Spleen (tissue), 7 donors: ENCODE measurements at regions not wholly inside any gene's neighbourhood (a gene's known extent, or its start where the extent isn't known, plus 50 kb on each side); places are given as distances from the start of the nearest gene placed in this dataset.
"Not testable (repeated sequence)": the region's sequence is repeated elsewhere in the genome, so short reads cannot be mapped to it uniquely, and the experiment has no call there.

Source experiments
- CTCF ChIP-seq, 11 experiments: fragments of 200-600 bp in 7 of 11; fragments of 450-650 bp in 4 of 11; sonication (generic) in 4 of 11; IDR thresholded peaks in 8 of 11; conservative IDR thresholded peaks in 3 of 11; 1 replicate in 7 of 11; 2 replicates in 4 of 11; pipeline versions ENCODE4 v1.4.0 to v1.8.0; 2016 to 2021; ENCODE audit warnings: antibody characterized with exemption in 11 of 11, inconsistent platforms in 4 of 11, mild to moderate bottlenecking in 1 of 11
- POLR2A ChIP-seq, 3 donors: fragments of 450-650 bp; IDR thresholded peaks; one replicate each; pipeline ENCODE4 v1.5.1; 2017; ENCODE audit warnings: antibody characterized with exemption in 3 of 3, mild to moderate bottlenecking in 1 of 3
- POLR2AphosphoS5 ChIP-seq, 3 donors: sonication (generic); formaldehyde crosslinking; IDR thresholded peaks; one replicate each; pipeline ENCODE4 v1.5.1; 2017; ENCODE audit warnings: antibody characterized with exemption in 3 of 3
- donor health status: DM: no; HTN: no; CAD: no; lungs with moderate emphysema.
- donor health status: DM: no; HTN: no; CAD: no.
- donor health status: DM: no; HTN: no; CAD: no.

GRCh38 chrX:13209704-13210103, 110.1 kb downstream of the ATXN3L start:
- TF ChIP-seq CTCF (IDR thresholded peaks at IDR 0.05 in 8 of 11, conservative IDR thresholded peaks at IDR 0.05 in 3 of 11); POLR2A (IDR thresholded peaks at IDR 0.05); POLR2AphosphoS5 (IDR thresholded peaks at IDR 0.05): not testable (repeated sequence)
